Aorta (tissue), 5 donors: ENCODE measurements at regions not wholly inside any gene's neighbourhood (a gene's known extent, or its start where the extent isn't known, plus 50 kb on each side); places are given as distances from the start of the nearest gene placed in this dataset.

ENCODE experiments used
- ATAC-seq: fragments of 200-7000 bp; cut with Tn5 transposase; one replicate; pipeline ENCODE4 v1.9.1; 2022; ENCODE audit warnings: moderate library complexity; ENCODE audit not compliant: low FRiP score
- DNase-seq, 2 donors: peaks; one replicate each; pipeline ENCODE4 v3.0.0-alpha.2; 2020
- H3K27ac ChIP-seq, 2 donors: one replicate each; pipeline ENCODE4 v1.5.1; 2013; ENCODE audit warnings: low read length in 2 of 2, mild to moderate bottlenecking in 2 of 2, moderate library complexity in 2 of 2, control low read depth in 1 of 2, inconsistent platforms in 1 of 2, low read depth in 1 of 2
- H3K27me3 ChIP-seq, 2 donors: one replicate each; pipeline ENCODE4 v1.6.1; 2013; ENCODE audit warnings: control low read depth in 1 of 2, low read length in 1 of 2, mild to moderate bottlenecking in 1 of 2, moderate library complexity in 1 of 2; ENCODE audit not compliant: insufficient read depth in 2 of 2, control insufficient read depth in 1 of 2
- H3K36me3 ChIP-seq, 2 donors: one replicate each; pipeline ENCODE4 v1.6.1; 2013; ENCODE audit warnings: control low read depth in 1 of 2, low read length in 1 of 2, mild to moderate bottlenecking in 1 of 2; ENCODE audit not compliant: insufficient read depth in 2 of 2, control insufficient read depth in 1 of 2
- H3K4me1 ChIP-seq, 2 donors: one replicate each; pipeline ENCODE4 v1.6.1; 2013; ENCODE audit warnings: low read length in 2 of 2, control low read depth in 1 of 2, mild to moderate bottlenecking in 1 of 2, moderate library complexity in 1 of 2; ENCODE audit not compliant: insufficient read depth in 2 of 2, control insufficient read depth in 1 of 2
- H3K4me3 ChIP-seq, 2 donors: one replicate each; pipeline ENCODE4 v1.5.1; 2013; ENCODE audit warnings: low read length in 2 of 2, control low read depth in 1 of 2, mild to moderate bottlenecking in 1 of 2
- H3K9me3 ChIP-seq: one replicate; pipeline ENCODE4 v1.6.1; 2013; ENCODE audit warnings: mild to moderate bottlenecking, low read length; ENCODE audit not compliant: control insufficient read depth
- WGBS, 2 donors: extraction: QIAGEN DNeasy Blood & Tissue Kit; methylation state at CpG; one replicate each; pipeline ENCODE4 v1.1.7; 2013; 5-methylcytosine and 5-hydroxymethylcytosine counted together
- intact Hi-C, 2 donors: fragments of 100-400 bp; cut with DNase I; formaldehyde crosslinking; loops; one replicate each; pipeline versions ENCODE4 v1.14.2 to v1.15.0; 2022
- donor health status: healthy with polysubstance abuse.
- donor health status: Bipolar disorder and iron deficiency.
- donor health status: DM: no; HTN: no; CAD: no.
- donor health status: DM: no; HTN: no; CAD: no.
- donor health status: DM: yes; HTN: yes; CAD: no.

DNA sequence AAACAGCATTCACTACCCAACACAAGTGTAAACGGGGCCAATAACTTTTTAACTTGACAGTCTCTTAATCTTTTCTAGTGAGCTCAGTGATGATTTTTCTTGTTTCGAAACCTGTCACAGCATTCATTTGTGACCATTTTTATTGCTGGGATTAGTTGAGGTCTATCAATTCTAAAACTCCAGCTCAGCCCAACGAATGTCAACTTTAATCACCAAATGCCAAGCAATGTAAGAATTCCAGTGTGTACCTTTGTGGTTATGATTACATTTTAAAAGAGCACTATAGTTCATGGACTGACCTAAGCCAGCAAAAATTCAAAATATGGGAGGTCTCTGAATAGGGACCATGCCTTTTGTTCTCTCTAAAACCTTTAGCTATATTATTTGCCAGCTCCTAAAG, 694.3 kb upstream of the SGCG start:
- WGBS, 2 donors: 30 to 45% methylated on average over 3 of the region's 3 CpGs
- Histone ChIP-seq H3K27me3 (no peaks in the 10 kb centered on the region), H3K9me3 (peaks cover 3% of the 10 kb centered on the region), H3K4me1 (no peaks in the 10 kb centered on the region), H3K36me3 (no peaks in the 10 kb centered on the region), H3K27ac (no peak overlapping the region), H3K4me3 (no peak overlapping the region)
- ATAC-seq: no peak
- no peak for DNase-seq
- intact Hi-C loops: no loop called here

DNA sequence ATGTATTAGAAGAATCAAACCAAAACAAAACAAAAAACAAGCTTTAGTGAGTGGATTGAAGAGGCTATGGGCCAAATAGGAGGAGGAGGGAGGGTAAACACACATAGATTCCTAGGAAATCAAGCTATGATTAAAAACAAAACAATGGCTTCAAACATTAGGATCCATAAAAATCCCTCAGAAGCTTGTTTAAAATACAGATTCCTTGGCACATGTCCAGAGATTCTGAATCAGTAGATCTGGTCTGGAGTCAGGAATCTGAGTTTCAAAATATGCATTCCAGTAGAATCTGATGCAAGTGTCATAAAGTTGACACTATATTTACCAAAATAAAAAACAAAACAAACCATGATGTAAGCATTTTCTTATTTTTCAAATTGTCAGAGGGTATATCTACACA, 692.8 kb upstream of the SGCG start:
- DNase-seq (no peak), ATAC-seq (no peak)
- intact Hi-C loops: no loop called here
- Histone ChIP-seq H3K4me3 (no peak overlapping the region), H3K4me1 (no peaks in the 10 kb centered on the region), H3K27ac (no peak overlapping the region), H3K36me3 (no peaks in the 10 kb centered on the region), H3K9me3 (peaks cover 3% of the 10 kb centered on the region), H3K27me3 (no peaks in the 10 kb centered on the region)

DNA sequence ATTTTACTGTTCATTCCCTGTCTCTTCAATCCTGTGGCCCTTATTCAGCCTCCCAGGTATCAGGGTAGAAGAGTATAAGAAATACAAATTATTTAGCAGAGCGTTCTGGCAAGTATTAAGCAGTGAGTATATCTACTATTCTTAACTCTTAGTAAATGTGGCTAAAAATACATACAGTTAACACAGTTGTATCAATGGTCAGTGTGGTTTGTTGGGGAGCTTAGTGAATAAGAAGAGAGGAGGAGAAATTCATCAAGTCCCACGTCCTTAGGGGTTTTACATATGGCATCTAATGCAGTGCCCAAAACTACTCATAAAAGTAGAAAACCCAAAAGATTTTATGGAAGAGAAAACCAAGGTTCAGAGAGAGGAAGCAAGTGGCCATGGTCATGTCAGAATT, 691.0 kb upstream of the SGCG start:
- intact Hi-C loops: no loop called here
- WGBS, 2 donors: 74 to 79% methylated on average over 2 of the region's 2 CpGs

DNA sequence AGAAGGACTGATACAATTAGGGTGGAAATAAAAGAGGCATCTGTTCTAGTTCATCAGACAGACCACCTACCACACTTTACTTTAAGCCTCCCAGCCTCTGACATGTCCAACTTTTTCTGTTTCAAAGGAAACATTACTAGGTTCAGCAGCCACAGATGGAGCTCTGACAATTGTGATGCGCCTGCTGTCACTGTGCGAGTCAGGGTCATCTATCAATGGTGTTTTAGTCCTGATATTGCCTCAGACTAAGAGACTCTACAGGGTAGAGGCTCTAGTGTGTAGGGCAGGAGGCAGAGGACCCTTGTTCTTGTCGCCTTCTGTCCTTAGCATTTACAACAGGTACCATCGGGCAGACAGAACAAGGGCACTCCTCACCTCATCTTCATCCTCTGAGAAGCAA, 685.0 kb upstream of the SGCG start:
- 94 to 97% methylated on average over 4 of the region's 4 CpGs for WGBS, 2 donors
- no peaks in the 10 kb centered on the region for H3K36me3 ChIP-seq

More for the DNA sequence above, 691.0 kb upstream of the SGCG start:
- Histone ChIP-seq H3K4me3 (no peak overlapping the region), H3K27me3 (no peaks in the 10 kb centered on the region), H3K4me1 (no peaks in the 10 kb centered on the region), H3K9me3 (peaks cover 3% of the 10 kb centered on the region), H3K36me3 (no peaks in the 10 kb centered on the region), H3K27ac (no peak overlapping the region)
- ATAC-seq (no peak), DNase-seq (no peak)

DNA sequence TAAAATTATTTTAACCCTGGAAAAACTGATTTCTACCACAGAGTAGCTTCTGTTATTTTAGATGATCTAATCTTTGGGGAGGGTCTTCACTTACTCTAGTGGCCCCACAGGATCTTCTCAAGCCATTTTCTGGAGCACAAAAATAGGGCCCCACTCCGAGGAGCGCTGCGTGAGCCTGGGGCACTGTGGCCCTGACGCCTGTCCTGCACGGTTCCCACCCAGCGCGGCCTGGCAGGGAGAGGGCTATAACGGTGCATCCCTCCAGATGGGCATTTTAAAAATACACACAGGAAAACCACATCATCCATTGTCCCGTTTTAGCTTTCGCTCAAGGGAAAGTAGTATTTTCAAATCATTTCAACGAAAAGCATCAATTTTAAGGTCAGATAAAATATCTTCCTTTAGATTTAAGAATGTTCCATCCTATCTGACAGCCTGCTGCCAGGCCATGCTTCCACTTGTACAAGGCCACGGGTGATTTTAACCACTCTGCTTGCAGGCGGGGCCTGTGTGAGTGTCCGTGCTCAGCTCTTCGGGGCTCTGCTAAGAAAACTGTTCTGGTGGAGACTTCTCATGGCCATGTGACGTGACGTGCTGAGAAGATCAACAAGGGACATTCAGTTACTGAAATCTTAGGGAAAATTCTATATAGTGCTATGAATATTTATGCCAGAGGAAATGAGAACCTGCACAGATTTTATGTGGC, 683.8 kb upstream of the SGCG start:
- DNase-seq: no peak
- intact Hi-C loops: no loop called here
- Histone ChIP-seq H3K36me3 (no peaks in the 10 kb centered on the region), H3K4me3 (no peak overlapping the region), H3K9me3 (no peaks in the 10 kb centered on the region), H3K27me3 (no peaks in the 10 kb centered on the region), H3K27ac (no peak overlapping the region), H3K4me1 (no peaks in the 10 kb centered on the region)
- 90 to 91% methylated on average over 17 of the region's 17 CpGs for WGBS, 2 donors
- ATAC-seq: no peak

More for the DNA sequence above, 685.0 kb upstream of the SGCG start:
- DNase-seq (no peak), ATAC-seq (no peak)
- H3K27ac ChIP-seq: no peak overlapping the region
- H3K27me3 ChIP-seq: no peaks in the 10 kb centered on the region
- H3K4me3 ChIP-seq: no peak overlapping the region
- H3K4me1 ChIP-seq: no peaks in the 10 kb centered on the region
- H3K9me3 ChIP-seq: peaks cover 3% of the 10 kb centered on the region
- intact Hi-C loops: no loop called here

DNA sequence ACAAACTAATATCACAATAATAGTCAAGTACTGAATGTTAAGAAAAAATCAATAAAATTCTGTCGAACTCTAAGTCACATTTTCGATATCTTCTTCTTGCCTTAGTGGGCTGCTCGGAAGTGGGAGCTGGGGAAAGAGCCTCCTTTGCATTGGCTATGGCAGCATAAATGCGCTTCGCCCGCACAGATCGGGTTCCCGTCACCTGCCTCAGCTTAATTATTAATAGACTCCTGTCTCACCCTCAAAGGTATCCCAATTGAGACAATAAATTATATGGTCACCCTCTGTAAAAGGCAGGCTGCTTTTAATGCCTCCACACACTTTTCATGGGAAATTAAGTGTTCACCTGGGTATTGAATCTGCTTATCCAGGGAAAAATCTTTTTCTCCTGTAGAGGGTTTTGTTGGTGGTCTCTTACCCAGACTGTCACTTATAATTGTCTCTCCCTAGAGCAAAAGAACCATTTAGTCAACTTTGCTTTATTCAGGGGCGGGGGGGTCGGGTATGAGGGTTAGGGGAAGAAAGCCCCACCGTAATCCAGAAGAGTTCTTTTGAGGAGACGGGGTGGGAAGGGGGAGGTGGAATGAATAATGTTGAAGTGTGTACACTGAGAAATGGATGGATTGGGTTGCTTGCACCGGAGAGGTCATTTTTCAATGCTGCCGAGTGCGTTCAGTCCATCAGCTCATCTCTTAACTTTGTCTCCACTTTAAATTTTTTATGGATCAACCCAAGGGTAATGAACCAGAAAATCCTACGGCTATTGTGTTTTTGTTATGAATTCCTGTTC, 682.6 kb upstream of the SGCG start:
- no peak overlapping the region for H3K27ac ChIP-seq
- ATAC-seq (no peak), DNase-seq (no peak)
- H3K27me3 ChIP-seq: no peaks in the 10 kb centered on the region
- no peaks in the 10 kb centered on the region for H3K9me3 ChIP-seq
- H3K36me3 ChIP-seq: no peaks in the 10 kb centered on the region
- no peak overlapping the region for H3K4me3 ChIP-seq
- no peaks in the 10 kb centered on the region for H3K4me1 ChIP-seq
- 86% methylated on average over 16 of the region's 16 CpGs for WGBS, 2 donors
- intact Hi-C loops: no loop called here

DNA sequence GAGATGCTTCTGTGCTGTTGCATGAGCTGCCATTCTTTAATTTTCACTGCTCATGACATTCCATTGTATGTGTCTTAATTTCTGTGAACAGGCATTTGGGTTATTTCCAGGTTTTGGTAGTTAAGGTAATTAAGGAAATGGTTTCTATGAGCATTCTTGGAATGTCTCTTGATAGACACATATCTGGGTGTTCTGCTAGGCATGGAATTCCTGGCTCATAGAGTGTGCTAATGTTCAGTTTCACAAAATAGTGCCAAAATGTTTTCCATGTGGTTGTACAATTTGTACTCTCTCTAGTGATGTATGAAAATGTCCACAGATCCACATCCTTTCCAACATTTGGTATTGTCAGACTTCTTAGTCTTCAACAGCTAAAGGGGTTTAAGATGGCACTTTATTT, 680.9 kb upstream of the SGCG start:
- no peak overlapping the region for H3K4me3 ChIP-seq
- DNase-seq (no peak), ATAC-seq (no peak)
- no peaks in the 10 kb centered on the region for H3K36me3 ChIP-seq
- no peaks in the 10 kb centered on the region for H3K27me3 ChIP-seq
- H3K27ac ChIP-seq: no peak overlapping the region
- no peaks in the 10 kb centered on the region for H3K4me1 ChIP-seq
- no peaks in the 10 kb centered on the region for H3K9me3 ChIP-seq
- intact Hi-C loops: no loop called here

DNA sequence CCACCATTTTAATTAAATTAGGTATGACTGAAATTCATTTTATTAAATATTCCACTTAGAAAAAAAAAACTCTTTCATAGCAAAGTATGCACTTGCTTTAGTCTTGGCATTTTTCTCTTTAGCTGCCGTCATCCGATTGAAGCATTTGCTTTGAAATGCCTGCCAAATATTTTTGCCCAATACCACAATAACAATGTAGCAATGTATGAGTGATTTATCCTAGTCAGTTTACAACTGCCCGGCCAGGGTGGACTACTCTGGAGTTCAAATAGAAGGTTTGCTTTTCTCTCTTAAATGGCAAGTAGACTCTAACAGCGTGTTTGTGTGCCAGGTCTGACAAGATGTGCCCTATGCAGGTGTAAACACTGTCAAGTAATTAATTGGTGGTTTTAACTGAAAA, 675.3 kb upstream of the SGCG start:
- ATAC-seq: no peak
- 9 to 15% methylated on average over 4 of the region's 4 CpGs for WGBS, 2 donors

DNA sequence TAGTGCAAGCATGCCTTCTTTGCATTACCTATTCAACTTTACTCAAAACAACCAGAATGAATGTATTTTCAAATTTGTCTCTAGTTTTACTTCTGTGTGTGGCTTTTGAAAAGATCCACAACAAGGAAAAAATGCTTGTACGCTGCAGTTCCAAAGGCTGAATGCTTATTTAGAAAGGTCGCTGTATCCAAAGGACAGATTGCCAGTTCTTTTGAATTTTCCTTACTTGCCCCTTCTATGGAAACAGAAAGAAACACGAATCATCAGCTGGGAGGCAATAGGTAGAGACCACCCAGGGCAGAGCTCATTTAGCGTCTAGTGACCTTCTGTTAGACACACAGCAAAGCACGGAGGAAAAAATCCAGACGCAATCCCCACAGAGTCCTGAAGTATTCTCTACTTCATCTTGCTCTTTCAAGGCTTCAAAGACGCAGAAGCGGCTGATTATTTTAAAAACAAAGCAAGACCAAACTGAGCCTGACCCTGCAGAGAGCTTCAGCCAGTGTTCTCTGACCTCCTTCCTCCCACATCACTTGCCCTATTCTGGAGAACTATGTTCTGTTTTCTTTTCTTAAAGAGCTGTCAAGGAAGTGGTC, 674.6 kb upstream of the SGCG start:
- 5 to 14% methylated on average over 8 of the region's 8 CpGs for WGBS, 2 donors
- Histone ChIP-seq H3K4me1 (no peaks in the 10 kb centered on the region), H3K27me3 (no peaks in the 10 kb centered on the region), H3K4me3 (no peak overlapping the region), H3K27ac (no peak overlapping the region), H3K36me3 (no peaks in the 10 kb centered on the region), H3K9me3 (no peaks in the 10 kb centered on the region)
- intact Hi-C loops: no loop called here
- DNase-seq (no peak), ATAC-seq (no peak)

More for the DNA sequence above, 675.3 kb upstream of the SGCG start:
- DNase-seq: no peak
- Histone ChIP-seq H3K27ac (no peak overlapping the region), H3K27me3 (no peaks in the 10 kb centered on the region), H3K9me3 (no peaks in the 10 kb centered on the region), H3K4me3 (no peak overlapping the region), H3K4me1 (no peaks in the 10 kb centered on the region), H3K36me3 (no peaks in the 10 kb centered on the region)
- intact Hi-C loops: no loop called here
